Upper lobe of right lung (tissue), 1 donor: ENCODE measurements at regions not wholly inside any gene's neighbourhood (a gene's known extent, or its start where the extent isn't known, plus 50 kb on each side); places are given as distances from the start of the nearest gene placed in this dataset.

Experiments
- ATAC-seq: fragments of 200-7000 bp; cut with Tn5 transposase; one replicate; pipeline ENCODE4 v1.9.1; 2020; ENCODE audit warnings: mild to moderate bottlenecking, moderate library complexity
- DNase-seq: peaks from one replicate; pipeline ENCODE4 v3.0.0-alpha.2; 2020
- H3K27ac ChIP-seq: fragments of 200-600 bp; one replicate; pipeline ENCODE4 v1.8.0; 2022
- H3K27me3 ChIP-seq: fragments of 200-600 bp; one replicate; pipeline ENCODE4 v1.8.0; 2022; ENCODE audit warnings: mild to moderate bottlenecking
- H3K36me3 ChIP-seq: fragments of 200-600 bp; one replicate; pipeline ENCODE4 v1.8.0; 2022
- H3K4me1 ChIP-seq: fragments of 200-600 bp; one replicate; pipeline ENCODE4 v1.8.0; 2022
- H3K4me3 ChIP-seq: fragments of 200-600 bp; one replicate; pipeline ENCODE4 v1.8.0; 2022; ENCODE audit warnings: mild to moderate bottlenecking
- H3K9me3 ChIP-seq: fragments of 200-600 bp; one replicate; pipeline ENCODE4 v1.8.0; 2022
- CTCF ChIP-seq: fragments of 200-600 bp; IDR thresholded peaks from one replicate; pipeline ENCODE4 v1.8.0; 2022; ENCODE audit warnings: antibody characterized with exemption
- intact Hi-C: fragments of 100-400 bp; cut with DNase I; formaldehyde crosslinking; loops from one replicate; pipeline ENCODE4 v1.11.0; 2022
- donor health status: DM: no; HTN: yes; CAD: no; lungs with severe emphysema.

GRCh38 chr11:8321876-8322275 lies 58.2 kb upstream of the LMO1 start:
- Histone ChIP-seq H3K27ac (no peak overlapping the region), H3K9me3 (no peaks in the 10 kb centered on the region), H3K36me3 (no peaks in the 10 kb centered on the region), H3K27me3 (no peaks in the 10 kb centered on the region), H3K4me1 (no peaks in the 10 kb centered on the region), H3K4me3 (no peak overlapping the region)
- DNase-seq: no peak
- ATAC-seq: no peak
- intact Hi-C loops: no loop called here
- no peak for TF ChIP-seq CTCF

GRCh38 chr11:8320076-8320475 lies 56.4 kb upstream of the LMO1 start:
- Histone ChIP-seq H3K27ac (no peak overlapping the region), H3K4me1 (no peaks in the 10 kb centered on the region), H3K4me3 (no peak overlapping the region), H3K27me3 (no peaks in the 10 kb centered on the region), H3K36me3 (no peaks in the 10 kb centered on the region), H3K9me3 (no peaks in the 10 kb centered on the region)
- DNase-seq (no peak), ATAC-seq (no peak)
- intact Hi-C loops: no loop called here
- no peak for TF ChIP-seq CTCF

- no peak for DNase-seq
- peak; percentile 25 for ATAC-seq
- Histone ChIP-seq H3K9me3 (no peaks in the 10 kb centered on the region), H3K36me3 (no peaks in the 10 kb centered on the region), H3K27ac (no peak overlapping the region), H3K4me1 (no peaks in the 10 kb centered on the region), H3K27me3 (no peaks in the 10 kb centered on the region), H3K4me3 (no peak overlapping the region)
- no peak for TF ChIP-seq CTCF
- intact Hi-C loops: no loop called here
Measured at GRCh38 chr11:8318536-8318935, 54.9 kb upstream of the LMO1 start.

- Histone ChIP-seq H3K4me3 (no peak overlapping the region), H3K4me1 (no peaks in the 10 kb centered on the region), H3K9me3 (no peaks in the 10 kb centered on the region), H3K27ac (no peak overlapping the region), H3K36me3 (no peaks in the 10 kb centered on the region), H3K27me3 (no peaks in the 10 kb centered on the region)
- DNase-seq: no peak
- ATAC-seq: no peak
- intact Hi-C loops: no loop called here
- no peak for TF ChIP-seq CTCF
Measured at GRCh38 chr11:8317159-8317558, 53.5 kb upstream of the LMO1 start.

GRCh38 chr11:8315954-8316353 lies 52.3 kb upstream of the LMO1 start:
- Histone ChIP-seq H3K4me3 (no peak overlapping the region), H3K36me3 (no peaks in the 10 kb centered on the region), H3K4me1 (no peaks in the 10 kb centered on the region), H3K9me3 (no peaks in the 10 kb centered on the region), H3K27me3 (no peaks in the 10 kb centered on the region), H3K27ac (no peak overlapping the region)
- no peak for TF ChIP-seq CTCF
- no peak for ATAC-seq
- no peak for DNase-seq
- intact Hi-C loops: no loop called here

- Histone ChIP-seq H3K27me3 (no peaks in the 10 kb centered on the region), H3K9me3 (no peaks in the 10 kb centered on the region), H3K4me1 (no peaks in the 10 kb centered on the region), H3K4me3 (no peak overlapping the region), H3K27ac (no peak overlapping the region), H3K36me3 (no peaks in the 10 kb centered on the region)
- DNase-seq (no peak), ATAC-seq (no peak)
- intact Hi-C loops: no loop called here
- no peak for TF ChIP-seq CTCF
Measured at GRCh38 chr11:8315463-8315862, 51.8 kb upstream of the LMO1 start.
